22Rv1 (cell line): ENCODE measurements at regions not wholly inside any gene's neighbourhood (a gene's known extent, or its start where the extent isn't known, plus 50 kb on each side); places are given as distances from the start of the nearest gene placed in this dataset.

Source experiments
- CTCF ChIP-seq: fragments of 450-650 bp; IDR thresholded peaks from 2 replicates; pipeline ENCODE4 v1.5.1; 2017; ENCODE audit warnings: mild to moderate bottlenecking
- ZFX ChIP-seq: fragments of 450-650 bp; IDR thresholded peaks from 2 replicates; pipeline ENCODE4 v1.6.1; 2017; ENCODE audit warnings: antibody characterized with exemption, borderline replicate concordance

DNA sequence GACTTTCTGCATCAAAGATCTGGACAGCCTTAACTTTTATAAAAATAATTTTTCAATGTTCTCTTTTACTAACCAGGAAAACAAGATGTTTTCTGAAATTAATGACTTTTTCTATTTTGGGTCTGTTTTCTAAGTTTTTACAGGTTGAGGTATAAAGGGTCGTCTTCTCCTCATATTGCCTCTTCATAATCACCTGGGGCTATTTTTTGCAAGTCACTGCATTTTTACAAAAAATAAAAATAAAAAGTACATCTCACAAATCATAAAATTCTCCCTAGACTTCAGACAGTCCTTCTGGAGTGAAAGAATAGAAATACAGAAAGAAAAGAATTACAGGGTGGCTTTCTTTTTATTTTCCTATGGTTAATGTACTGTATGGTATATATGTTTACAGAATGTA is 168.5 kb downstream of the PALM2AKAP2 start:
- no peak for TF ChIP-seq CTCF
- no peak for TF ChIP-seq ZFX
